Pulmonary artery endothelial cell (primary cell): ENCODE measurements at regions not wholly inside any gene's neighbourhood (a gene's known extent, or its start where the extent isn't known, plus 50 kb on each side); places are given as distances from the start of the nearest gene placed in this dataset.

ENCODE experiments used
- DNase-seq: peaks from one replicate; pipeline ENCODE4 v3.0.0-alpha.2; 2011; ENCODE audit warnings: low read depth, low spot score

- no peak for DNase-seq
Observed at GRCh38 chr11:127524618-127525017, 524.0 kb upstream of the KIRREL3 start.

GRCh38 chr11:127521413-127521812 is 520.8 kb upstream of the KIRREL3 start:
- DNase-seq: no peak

- DNase-seq: no peak
Observed at GRCh38 chr11:127507851-127508250, 507.3 kb upstream of the KIRREL3 start.

- DNase-seq: no peak
Observed at GRCh38 chr11:127506647-127507046, 506.1 kb upstream of the KIRREL3 start.

- DNase-seq: no peak
Observed at GRCh38 chr11:127506126-127506525, 505.6 kb upstream of the KIRREL3 start.

- DNase-seq: no peak
Observed at GRCh38 chr11:127496165-127496564, 495.6 kb upstream of the KIRREL3 start.

GRCh38 chr11:127493330-127494022 is 492.9 kb upstream of the KIRREL3 start:
- DNase-seq: no peak

GRCh38 chr11:127492029-127492428 is 491.5 kb upstream of the KIRREL3 start:
- no peak for DNase-seq

GRCh38 chr11:127491589-127491988 is 491.0 kb upstream of the KIRREL3 start:
- DNase-seq: no peak

GRCh38 chr11:127490896-127491295 is 490.3 kb upstream of the KIRREL3 start:
- no peak for DNase-seq

GRCh38 chr11:127485541-127485940 is 485.0 kb upstream of the KIRREL3 start:
- no peak for DNase-seq

GRCh38 chr11:127481391-127481790 is 480.8 kb upstream of the KIRREL3 start:
- DNase-seq: no peak

- no peak for DNase-seq
Observed at GRCh38 chr11:127478826-127479225, 478.3 kb upstream of the KIRREL3 start.

- no peak for DNase-seq
Observed at GRCh38 chr11:127474766-127475165, 474.2 kb upstream of the KIRREL3 start.

GRCh38 chr11:127472505-127472904 is 471.9 kb upstream of the KIRREL3 start:
- no peak for DNase-seq

- no peak for DNase-seq
Observed at GRCh38 chr11:127471662-127472061, 471.1 kb upstream of the KIRREL3 start.

- no peak for DNase-seq
Observed at GRCh38 chr11:127470306-127470884, 469.8 kb upstream of the KIRREL3 start.

- no peak for DNase-seq
Observed at GRCh38 chr11:127464325-127464724, 463.8 kb upstream of the KIRREL3 start.

- no peak for DNase-seq
Observed at GRCh38 chr11:127462065-127462344, 461.4 kb upstream of the KIRREL3 start.

- DNase-seq: no peak
Observed at GRCh38 chr11:127461241-127462064, 460.9 kb upstream of the KIRREL3 start.

GRCh38 chr11:127458561-127458960 is 458.0 kb upstream of the KIRREL3 start:
- DNase-seq: no peak

- DNase-seq: no peak
Observed at GRCh38 chr11:127454856-127455255, 454.3 kb upstream of the KIRREL3 start.

GRCh38 chr11:127452533-127452932 is 452.0 kb upstream of the KIRREL3 start:
- no peak for DNase-seq
